ENCODE measurements at regions not wholly inside any gene's neighbourhood (a gene's known extent, or its start where the extent isn't known, plus 50 kb on each side); places are given as distances from the start of the nearest gene placed in this dataset.

- no peaks in the 10 kb centered on the region for H3K79me2 ChIP-seq (replicated peaks; ENCODE audit: insufficient read depth, low read length)
- no peak overlapping the region for H3K4me2 ChIP-seq (ENCODE audit: low read length)
- H3K9ac ChIP-seq (ENCODE audit: low read length) = no peak overlapping the region
- H3K27ac ChIP-seq (ENCODE audit: low read length) = no peak overlapping the region
- H3K36me3 ChIP-seq (ENCODE audit: insufficient read depth, low read length) = no peaks in the 10 kb centered on the region
- H3K4me3 ChIP-seq (ENCODE audit: low read length) = no peak overlapping the region
- H4K20me1 ChIP-seq (ENCODE audit: insufficient read depth) = no peaks in the 10 kb centered on the region
- H2AFZ ChIP-seq (ENCODE audit: low read depth, low read length) = no peak overlapping the region
- no peaks in the 10 kb centered on the region for H3K9me2 ChIP-seq (ENCODE audit: insufficient read depth, low read length)
- no peaks in the 10 kb centered on the region for H3K27me3 ChIP-seq (ENCODE audit: insufficient read depth, low read depth, low read length)
- no peaks in the 10 kb centered on the region for H3K9me3 ChIP-seq (ENCODE audit: low read length)
- TF ChIP-seq POLR2AphosphoS5 (IDR thresholded peaks at IDR 0.05) (no peak), MXI1 (conservative IDR thresholded peaks at IDR 0.05; ENCODE audit: poor library complexity, severe bottlenecking) (no peak), RAD21 (conservative IDR thresholded peaks at IDR 0.05) (no peak), TAF1 (IDR thresholded peaks at IDR 0.05; ENCODE audit: low read depth) (no peak), EZH2 (IDR thresholded peaks at IDR 0.05; ENCODE audit: borderline replicate concordance, insufficient read depth, low read length, poor library complexity, severe bottlenecking) (no peak), SMC3 (conservative IDR thresholded peaks at IDR 0.05; ENCODE audit: poor library complexity) (no peak), CTCF (IDR thresholded peaks at IDR 0.05; ENCODE audit: poor library complexity, severe bottlenecking) (no peak), EP300 (conservative IDR thresholded peaks at IDR 0.05; ENCODE audit: poor library complexity, severe bottlenecking) (no peak), REST (IDR thresholded peaks at IDR 0.05; ENCODE audit: borderline replicate concordance) (no peak)
- H3F3A ChIP-seq (ENCODE audit: insufficient read depth, low read length, poor library complexity, severe bottlenecking) = no peaks in the 10 kb centered on the region
These were observed 127.8 kb upstream of the PAM start for GRCh38 chr5:102627315-102627714.

GRCh38 chr5:102628441-102629175 is 126.5 kb upstream of the PAM start:
- Histone ChIP-seq H3K9ac (ENCODE audit: low read length) (no peak overlapping the region), H2AFZ (ENCODE audit: low read depth, low read length) (no peak overlapping the region)

More at GRCh38 chr5:102628441-102629175, 126.5 kb upstream of the PAM start:
- H3F3A ChIP-seq (ENCODE audit: insufficient read depth, low read length, poor library complexity, severe bottlenecking) = no peaks in the 10 kb centered on the region
- no peaks in the 10 kb centered on the region for H3K36me3 ChIP-seq (ENCODE audit: insufficient read depth, low read length)
- H3K27ac ChIP-seq (ENCODE audit: low read length) = no peak overlapping the region
- TF ChIP-seq REST (IDR thresholded peaks at IDR 0.05; ENCODE audit: borderline replicate concordance) (no peak), CTCF (IDR thresholded peaks at IDR 0.05; ENCODE audit: poor library complexity, severe bottlenecking) (no peak), POLR2AphosphoS5 (IDR thresholded peaks at IDR 0.05) (no peak), RAD21 (conservative IDR thresholded peaks at IDR 0.05) (no peak), SMC3 (conservative IDR thresholded peaks at IDR 0.05; ENCODE audit: poor library complexity) (no peak), TAF1 (IDR thresholded peaks at IDR 0.05; ENCODE audit: low read depth) (no peak), MXI1 (conservative IDR thresholded peaks at IDR 0.05; ENCODE audit: poor library complexity, severe bottlenecking) (no peak), EZH2 (IDR thresholded peaks at IDR 0.05; ENCODE audit: borderline replicate concordance, insufficient read depth, low read length, poor library complexity, severe bottlenecking) (no peak), EP300 (conservative IDR thresholded peaks at IDR 0.05; ENCODE audit: poor library complexity, severe bottlenecking) (no peak)
- H3K27me3 ChIP-seq (ENCODE audit: insufficient read depth, low read depth, low read length) = no peaks in the 10 kb centered on the region
- H3K9me2 ChIP-seq (ENCODE audit: insufficient read depth, low read length) = no peaks in the 10 kb centered on the region
- no peak overlapping the region for H3K4me3 ChIP-seq (ENCODE audit: low read length)
- no peaks in the 10 kb centered on the region for H3K79me2 ChIP-seq (replicated peaks; ENCODE audit: insufficient read depth, low read length)
- no peaks in the 10 kb centered on the region for H4K20me1 ChIP-seq (ENCODE audit: insufficient read depth)
- H3K4me2 ChIP-seq (ENCODE audit: low read length) = no peak overlapping the region
- no peaks in the 10 kb centered on the region for H3K9me3 ChIP-seq (ENCODE audit: low read length)
